ENCODE measurements at regions not wholly inside any gene's neighbourhood (a gene's known extent, or its start where the extent isn't known, plus 50 kb on each side); places are given as distances from the start of the nearest gene placed in this dataset.

DNA sequence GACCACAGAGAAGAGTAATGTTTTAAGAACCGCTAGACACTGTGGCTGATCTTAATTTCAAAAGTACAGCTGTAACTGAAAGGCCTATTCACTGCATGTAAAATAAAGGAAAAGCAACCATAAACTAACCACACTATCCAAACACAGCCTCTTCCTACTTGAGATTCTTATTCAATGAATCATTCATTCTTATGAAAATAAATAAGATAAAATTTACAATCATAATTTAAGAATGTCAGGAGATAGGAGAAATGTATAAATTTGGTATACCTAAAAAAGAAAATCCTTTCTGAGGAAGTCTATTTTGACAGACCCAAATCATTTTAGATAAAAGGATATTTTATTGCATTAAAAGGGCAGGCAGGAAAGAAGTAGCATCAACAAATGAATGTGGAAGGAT lies 533.5 kb upstream of the ZNF385D start:
- TF ChIP-seq CTCF (IDR thresholded peaks at IDR 0.05) (no peak), EP300 (IDR thresholded peaks at IDR 0.05) (no peak)

Data from gastroesophageal sphincter (tissue), 3 donors.